GM12892 (cell line): ENCODE measurements at regions not wholly inside any gene's neighbourhood (a gene's known extent, or its start where the extent isn't known, plus 50 kb on each side); places are given as distances from the start of the nearest gene placed in this dataset.
"Not testable (repeated sequence)": the region's sequence is repeated elsewhere in the genome, so short reads cannot be mapped to it uniquely, and the experiment has no call there.

Experiments used
- DNase-seq: peaks from one replicate; pipeline ENCODE4 v3.0.0; 2011; ENCODE audit not compliant: insufficient read length
- FAIRE-seq: peaks from 2 replicates; lab custom pipeline; 2011; peaks lifted over from hg19 to GRCh38; lab: Jason Lieb, UNC
- POLR2A ChIP-seq: IDR thresholded peaks from 2 replicates; pipeline ENCODE4 v1.6.1; 2011; ENCODE audit warnings: low read depth, low read length, control low read depth
- POLR2AphosphoS5 ChIP-seq: IDR thresholded peaks from 2 replicates; pipeline ENCODE4 v1.6.1; 2011; ENCODE audit warnings: low read depth, low read length, control low read depth
- TAF1 ChIP-seq: IDR thresholded peaks from 2 replicates; pipeline ENCODE4 v1.6.1; 2011; ENCODE audit warnings: low read depth, mild to moderate bottlenecking, control low read depth, low read length, borderline replicate concordance

DNA sequence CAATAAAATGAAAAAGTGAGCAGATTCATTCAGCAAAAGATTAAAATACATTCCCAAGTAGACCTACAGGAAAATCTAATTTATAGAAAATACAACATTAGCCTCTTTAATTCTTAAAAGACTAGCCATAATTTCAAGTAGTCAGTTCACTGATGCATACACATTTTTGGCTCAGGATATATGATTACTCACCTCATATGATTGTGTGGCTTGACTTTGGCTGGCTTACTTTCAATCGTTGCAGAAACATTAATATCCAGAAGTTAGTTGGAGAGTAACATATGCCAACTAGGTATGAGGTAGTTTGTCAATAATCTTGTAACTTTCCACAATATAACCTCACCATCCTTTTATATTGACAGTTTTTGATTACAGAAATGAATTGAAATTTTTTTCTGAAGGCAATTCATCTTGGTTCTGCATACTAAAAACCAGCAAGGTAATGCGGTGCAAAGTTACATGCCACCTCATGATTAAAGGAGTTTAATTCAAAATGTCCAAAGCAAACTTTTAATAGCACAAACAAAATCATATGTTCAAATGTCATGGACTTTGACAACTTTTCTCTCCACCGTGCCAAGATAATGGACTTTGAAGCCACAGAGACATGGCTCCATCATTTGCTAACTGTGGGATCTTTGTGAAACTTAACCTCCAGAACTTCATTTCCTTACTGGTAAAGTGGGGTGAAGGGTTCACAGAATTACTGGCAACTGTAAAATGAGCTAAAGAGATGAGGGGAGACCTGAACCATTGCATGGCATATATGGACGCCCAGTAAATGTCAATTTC is 76.6 kb upstream of the PAM start:
- FAIRE-seq (no peak), DNase-seq (no peak)
- no peak for TF ChIP-seq TAF1
- TF ChIP-seq POLR2A, result no peak
- TF ChIP-seq POLR2AphosphoS5, result no peak

DNA sequence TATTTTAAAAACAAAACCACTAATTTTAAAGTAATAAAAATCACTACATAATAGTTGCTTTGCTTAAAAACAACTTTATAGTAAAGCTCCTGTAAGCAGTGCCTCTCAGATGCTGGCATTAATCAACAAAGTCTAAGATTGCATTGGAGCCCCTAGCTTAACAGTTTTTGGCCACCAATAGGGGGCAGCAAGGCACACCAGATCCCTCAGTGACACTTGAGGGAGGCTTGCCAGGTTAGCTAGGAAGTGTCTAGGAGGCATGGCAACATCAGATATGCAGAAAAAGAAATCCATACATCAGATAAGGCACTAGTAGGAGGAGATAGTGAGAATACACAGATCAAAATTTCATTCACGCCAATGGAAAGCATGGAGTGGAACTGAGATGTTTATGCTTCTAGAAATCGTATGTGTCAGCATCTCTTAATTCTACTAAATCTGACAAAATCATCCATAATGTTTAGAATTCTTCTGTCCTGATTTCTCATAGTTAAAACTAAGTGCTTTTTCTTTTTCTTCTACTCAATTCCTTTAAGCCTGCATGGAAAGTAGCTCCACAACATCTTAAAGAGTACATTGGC is 73.6 kb upstream of the PAM start:
- TF ChIP-seq TAF1 (no peak), POLR2A (no peak), POLR2AphosphoS5 (no peak)
- FAIRE-seq (peak; percentile 84), DNase-seq (no peak)

DNA sequence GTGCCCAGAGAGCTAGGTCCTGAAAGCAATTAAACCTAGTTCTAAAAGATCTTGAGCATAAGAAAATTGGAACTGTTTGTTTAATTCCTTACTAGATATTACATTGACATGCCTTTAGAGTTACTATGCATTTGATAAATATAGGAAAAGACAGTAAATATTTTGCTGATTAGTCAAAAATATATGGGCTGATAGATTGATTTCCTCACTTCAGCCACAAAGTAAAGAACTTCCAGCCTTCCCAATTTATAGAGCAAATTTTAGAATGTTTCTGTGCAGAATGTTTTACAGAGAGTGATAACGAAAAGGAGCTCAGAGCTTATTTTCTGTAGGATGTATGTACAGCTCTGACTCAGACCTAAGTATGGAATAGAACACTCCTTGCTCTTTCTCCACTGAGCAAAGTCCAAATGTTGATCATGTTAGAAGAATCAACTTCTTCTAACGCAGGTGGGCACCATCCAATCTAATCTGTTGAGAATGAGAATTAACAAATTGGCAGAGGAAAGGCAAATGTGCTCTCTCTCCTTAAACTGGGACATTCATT is 72.9 kb upstream of the PAM start:
- no peak for DNase-seq
- FAIRE-seq, result no peak
- TF ChIP-seq POLR2AphosphoS5 (no peak), TAF1 (no peak), POLR2A (no peak)

DNA sequence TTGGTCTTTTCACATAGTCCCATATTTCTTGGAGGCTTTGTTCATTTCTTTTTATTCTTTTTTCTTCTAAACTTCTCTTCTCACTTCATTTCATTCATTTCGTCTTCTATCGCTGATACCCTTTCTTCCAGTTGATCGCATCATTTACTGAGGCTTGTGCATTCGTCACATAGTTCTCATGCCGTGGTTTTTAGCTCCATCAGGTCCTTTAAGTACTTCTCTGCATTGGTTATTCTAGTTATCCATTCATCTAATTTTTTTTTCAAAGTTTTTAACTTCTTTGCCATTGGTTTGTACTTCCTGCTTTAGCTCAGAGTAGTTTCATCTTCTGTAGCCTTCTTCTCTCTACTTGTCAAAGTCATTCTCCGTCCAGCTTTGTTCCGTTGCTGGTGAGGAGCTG is 67.0 kb upstream of the PAM start:
- not testable (repeated sequence) for FAIRE-seq, DNase-seq

DNA sequence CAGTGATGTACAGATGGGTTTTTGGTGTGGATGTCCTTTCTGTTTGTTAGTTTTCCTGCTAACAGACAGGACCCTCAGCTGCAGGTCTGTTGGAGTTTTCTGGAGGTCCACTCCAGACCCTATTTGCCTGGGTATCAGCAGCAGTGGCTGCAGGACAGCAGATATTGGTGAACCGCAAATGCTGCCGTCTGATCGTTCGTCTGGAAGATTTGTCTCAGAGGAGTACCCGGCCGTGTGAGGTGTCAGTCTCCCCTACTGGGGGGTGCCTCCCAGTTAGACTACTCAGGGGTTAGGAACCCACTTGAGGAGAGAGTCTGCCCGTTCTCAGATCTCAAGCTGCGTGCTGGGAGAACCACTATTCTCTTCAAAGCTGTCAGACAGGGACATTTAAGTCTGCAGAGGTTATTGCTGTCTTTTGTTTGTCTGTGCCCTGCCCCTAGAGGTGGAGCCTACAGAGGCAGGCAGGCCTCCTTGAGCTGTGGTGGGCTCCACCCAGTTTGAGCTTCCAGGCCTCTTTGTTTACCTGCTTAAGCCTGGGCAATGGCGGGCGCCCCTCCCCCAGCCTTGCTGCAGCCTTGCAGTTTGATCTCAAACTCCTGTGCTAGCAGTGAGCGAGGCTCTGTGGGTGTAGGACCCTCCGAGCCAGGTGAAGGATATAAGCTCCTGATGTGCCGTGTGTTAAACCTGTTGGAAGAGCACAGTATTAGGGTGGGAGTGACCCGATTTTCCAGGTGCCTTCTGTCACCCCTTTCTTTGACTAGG is 66.3 kb upstream of the PAM start:
- not testable (repeated sequence) for DNase-seq, FAIRE-seq

DNA sequence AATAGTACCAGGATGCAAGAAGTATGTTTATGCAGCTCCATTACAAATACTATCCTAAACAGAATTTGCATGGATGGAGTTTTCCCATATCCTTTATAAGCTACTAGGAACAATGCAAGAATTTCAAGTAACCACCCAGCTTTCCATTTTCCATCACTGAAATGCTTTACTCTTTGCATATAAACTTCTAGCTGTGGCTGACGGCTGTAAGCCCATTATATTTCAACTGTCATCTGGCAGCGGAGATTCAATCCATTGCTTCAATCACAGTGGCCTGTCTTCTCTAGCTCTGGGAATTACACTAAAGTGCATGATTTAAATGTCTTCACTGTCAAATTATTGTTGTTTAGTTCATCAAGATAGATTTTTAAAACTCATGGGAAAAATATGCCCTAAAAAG is 64.2 kb upstream of the PAM start:
- FAIRE-seq (no peak), DNase-seq (no peak)
- TF ChIP-seq POLR2A (no peak), TAF1 (no peak)

DNA sequence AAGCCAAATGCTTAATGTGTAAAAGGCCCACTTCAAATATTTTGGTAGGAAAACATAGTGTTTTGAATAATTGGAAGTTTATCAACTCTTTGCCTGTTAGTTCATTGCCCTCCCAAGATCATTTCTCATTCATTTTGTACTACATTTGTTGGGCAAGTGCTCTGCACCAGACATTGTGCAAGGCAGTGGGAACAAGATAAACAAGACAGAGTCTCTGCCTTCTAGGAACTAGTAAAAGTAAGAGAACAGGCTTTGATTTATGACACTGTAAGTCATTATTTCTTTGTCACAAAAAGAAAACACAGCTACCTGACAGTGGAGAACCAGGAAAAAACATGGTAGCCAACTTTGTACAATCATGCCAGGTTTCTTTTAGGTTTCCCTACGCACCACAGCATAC is 63.7 kb upstream of the PAM start:
- TF ChIP-seq POLR2AphosphoS5 (no peak), POLR2A (no peak), TAF1 (no peak)
- no peak for DNase-seq
- no peak for FAIRE-seq

DNA sequence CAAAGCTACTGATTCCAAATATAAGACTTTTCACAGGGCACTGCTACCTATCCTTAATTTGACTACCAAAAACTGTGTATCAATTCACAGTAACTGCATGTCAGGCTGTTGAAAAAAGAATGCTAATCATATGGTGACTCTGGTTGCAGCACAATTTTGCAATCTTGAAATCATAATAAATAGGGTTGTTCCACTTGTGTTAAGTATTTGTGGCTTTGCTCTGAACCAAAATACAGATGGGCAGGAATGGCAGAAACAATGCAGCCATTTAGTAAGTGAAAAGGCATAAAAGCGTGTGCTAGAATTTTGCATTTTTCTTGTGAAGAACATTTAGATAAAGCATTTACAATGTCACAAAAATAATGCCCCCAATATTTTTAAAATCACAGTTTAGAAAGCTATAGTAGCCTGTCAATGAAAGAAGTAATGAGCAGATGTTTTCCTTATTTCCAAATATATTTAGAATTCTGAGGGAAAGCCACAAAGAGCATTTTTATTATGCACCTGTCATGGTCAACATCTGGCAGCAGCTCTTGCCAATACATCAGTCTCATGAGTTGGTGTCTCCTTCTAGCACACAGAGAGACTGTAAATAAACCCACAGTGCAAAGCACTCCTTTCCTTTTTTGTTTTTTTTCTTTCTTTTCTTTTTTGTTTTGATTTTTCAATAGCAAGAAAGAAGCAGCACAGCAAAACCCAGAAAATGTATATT is 54.8 kb upstream of the PAM start:
- DNase-seq (no peak), FAIRE-seq (no peak)

DNA sequence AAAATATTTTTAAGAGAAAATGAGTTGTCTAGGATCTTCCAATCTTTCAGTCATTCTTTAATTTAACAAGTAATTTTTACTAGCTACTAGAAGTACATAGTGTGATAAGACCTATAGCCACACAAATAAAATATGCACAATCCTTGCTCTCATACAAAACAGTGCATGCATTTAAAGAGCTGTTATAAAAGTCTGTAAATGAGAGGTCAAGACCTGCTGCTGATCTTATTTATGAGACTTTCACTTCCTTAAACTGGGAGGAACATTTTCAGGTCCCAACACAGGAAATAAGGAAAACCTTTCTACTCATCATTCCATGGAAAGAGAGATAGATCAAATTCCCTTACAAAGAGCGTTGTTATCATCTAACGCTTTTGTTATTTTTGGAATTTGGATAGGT is 54.2 kb upstream of the PAM start:
- FAIRE-seq, result no peak
- no peak for DNase-seq
- TF ChIP-seq TAF1 (no peak), POLR2A (no peak), POLR2AphosphoS5 (no peak)

More for the DNA sequence above, 54.8 kb upstream of the PAM start:
- TF ChIP-seq POLR2AphosphoS5 (no peak), TAF1 (no peak), POLR2A (no peak)

DNA sequence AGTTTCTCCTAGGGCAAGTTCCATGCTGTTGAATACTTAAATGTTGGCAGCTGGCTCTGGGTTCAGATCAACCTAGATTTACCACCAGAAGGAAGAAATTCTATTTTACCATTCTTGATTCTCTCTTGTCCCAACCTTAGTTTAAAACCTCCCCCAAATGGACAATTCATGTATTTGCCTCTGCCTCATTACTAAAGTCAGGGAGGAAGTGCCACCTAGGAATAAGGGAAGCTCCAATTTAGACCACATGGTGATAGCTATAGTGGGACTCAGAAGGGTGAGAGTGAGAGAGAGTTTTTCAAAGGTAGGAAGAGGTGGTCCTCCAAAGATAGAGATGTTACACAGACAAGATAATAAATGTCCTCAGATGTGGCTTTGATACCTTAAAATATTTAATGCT is 53.4 kb upstream of the PAM start:
- TF ChIP-seq POLR2AphosphoS5 (no peak), POLR2A (no peak), TAF1 (no peak)
- DNase-seq, result no peak
- FAIRE-seq, result no peak
